Coronary artery (tissue), 2 donors: ENCODE measurements at regions not wholly inside any gene's neighbourhood (a gene's known extent, or its start where the extent isn't known, plus 50 kb on each side); places are given as distances from the start of the nearest gene placed in this dataset.

ENCODE experiments used
- DNase-seq: peaks from one replicate; pipeline ENCODE4 v3.0.0-alpha.2; 2017; ENCODE audit warnings: low spot score
- H3K27ac ChIP-seq, 2 donors: fragments of 200-600 bp; sonication (generic); one replicate each; pipeline ENCODE4 v1.5.1; 2016 to 2019
- H3K4me3 ChIP-seq: fragments of 200-600 bp; sonication (generic); 2 replicates; pipeline ENCODE4 v1.5.1; 2016; ENCODE audit warnings: mild to moderate bottlenecking, moderate library complexity
- CTCF ChIP-seq: fragments of 200-600 bp; sonication (generic); IDR thresholded peaks from one replicate; pipeline ENCODE4 v1.5.1; 2019; ENCODE audit warnings: antibody characterized with exemption

GRCh38 chr22:22159384-22159783 is 85.2 kb upstream of the VPREB1 start:
- Histone ChIP-seq H3K27ac (no peak overlapping the region), H3K4me3 (no peak overlapping the region)
- no peak for DNase-seq
- TF ChIP-seq CTCF: no peak

GRCh38 chr22:22158965-22159364 is 85.6 kb upstream of the VPREB1 start:
- H3K4me3 ChIP-seq: no peak overlapping the region

GRCh38 chr22:22158207-22158816 is 86.3 kb upstream of the VPREB1 start:
- no peak for TF ChIP-seq CTCF
- Histone ChIP-seq H3K27ac (no peak overlapping the region), H3K4me3 (no peak overlapping the region)
- no peak for DNase-seq

More at GRCh38 chr22:22158965-22159364, 85.6 kb upstream of the VPREB1 start:
- TF ChIP-seq CTCF: no peak
- no peak overlapping the region for H3K27ac ChIP-seq
- DNase-seq: no peak

DNA sequence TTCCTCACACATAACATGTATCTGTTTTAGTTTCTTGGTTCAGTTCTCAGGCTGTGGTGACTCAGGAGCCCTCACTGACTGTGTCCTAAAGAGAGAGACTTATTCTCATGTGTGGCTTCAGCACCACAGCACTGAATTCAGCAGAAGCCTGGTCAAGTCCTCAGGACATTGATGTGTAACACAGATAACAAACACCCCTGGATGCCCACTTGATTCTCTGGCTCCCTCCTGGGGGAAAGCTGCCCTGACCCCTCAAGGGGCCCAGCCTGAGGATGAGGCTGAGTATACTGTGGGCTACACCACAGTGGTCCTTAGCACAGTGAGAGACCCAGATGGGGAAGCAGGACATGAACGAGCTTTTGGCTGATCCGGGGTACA is 87.2 kb upstream of the VPREB1 start:
- Histone ChIP-seq H3K4me3 (no peak overlapping the region), H3K27ac (no peak overlapping the region)
- no peak for TF ChIP-seq CTCF
- no peak for DNase-seq

DNA sequence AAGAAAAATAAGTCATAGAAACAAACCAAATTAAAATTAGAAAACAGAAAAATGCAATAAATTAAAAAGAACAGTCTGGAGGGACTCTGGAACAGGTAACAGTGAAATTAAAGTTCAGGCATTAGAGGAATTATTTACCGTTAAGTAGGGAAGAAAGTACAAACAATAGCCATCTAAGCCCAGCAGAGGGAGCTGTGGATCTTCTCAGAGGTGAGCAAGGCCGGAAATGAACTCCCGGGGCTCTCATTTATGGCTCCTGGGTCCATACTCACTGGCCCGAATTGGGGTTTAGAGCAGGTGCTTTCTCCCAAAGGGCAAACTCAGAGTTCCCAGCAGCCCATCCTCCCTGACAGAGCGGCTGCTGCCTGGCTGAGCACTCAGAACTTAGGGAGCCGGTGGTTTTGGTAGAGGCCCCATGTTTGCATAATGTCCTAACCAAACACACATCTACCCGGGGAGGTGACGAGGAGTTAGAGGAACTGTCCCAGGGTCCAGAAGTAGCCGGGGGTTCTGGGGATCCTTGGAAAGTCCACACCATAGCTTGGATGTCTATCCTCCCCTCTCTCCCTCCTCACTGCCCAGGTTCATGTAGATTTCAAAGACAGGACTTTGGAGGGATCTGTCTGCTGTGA is 87.8 kb upstream of the VPREB1 start:
- TF ChIP-seq CTCF: no peak
- no peak for DNase-seq
- Histone ChIP-seq H3K4me3 (no peak overlapping the region), H3K27ac (no peak overlapping the region)

- no peak for TF ChIP-seq CTCF
- H3K27ac ChIP-seq: no peak overlapping the region
- no peak for DNase-seq
- H3K4me3 ChIP-seq: no peak overlapping the region
These were observed 88.3 kb upstream of the VPREB1 start for GRCh38 chr22:22156348-22156715.

DNA sequence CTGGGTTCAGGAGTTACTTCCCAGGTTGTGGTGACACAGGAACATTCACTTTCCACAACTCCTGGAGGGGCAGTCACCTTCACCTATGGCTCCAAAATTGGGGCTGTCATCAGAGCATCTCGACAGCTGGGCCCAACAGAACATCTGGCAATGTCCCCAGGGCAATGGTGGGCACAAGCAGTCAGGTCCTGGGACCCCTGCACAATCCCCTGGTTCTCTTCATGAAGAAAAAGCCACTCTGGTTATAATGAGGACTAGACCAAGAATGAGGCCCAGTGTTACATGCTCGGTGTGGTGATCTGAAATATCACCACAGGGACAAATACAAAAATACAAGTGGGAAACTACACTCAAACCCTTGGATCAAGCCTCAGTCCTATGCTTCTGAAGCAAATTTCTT is 89.0 kb upstream of the VPREB1 start:
- Histone ChIP-seq H3K27ac (no peak overlapping the region), H3K4me3 (no peak overlapping the region)
- DNase-seq: no peak
- no peak for TF ChIP-seq CTCF
